H9 (cell line): ENCODE measurements at regions not wholly inside any gene's neighbourhood (a gene's known extent, or its start where the extent isn't known, plus 50 kb on each side); places are given as distances from the start of the nearest gene placed in this dataset.

ENCODE experiments used
- DNase-seq: peaks from one replicate; pipeline ENCODE4 v3.0.0-alpha.2; 2017
- H2AFZ ChIP-seq: one replicate; pipeline ENCODE4 v1.6.1; 2013; ENCODE audit warnings: mild to moderate bottlenecking, low read length, control low read depth, moderate library complexity
- H2AK5ac ChIP-seq: 2 replicates; pipeline ENCODE4 v1.6.1; 2013; ENCODE audit warnings: low read length, control low read depth, mixed read lengths; ENCODE audit not compliant: insufficient read length
- H2BK120ac ChIP-seq: one replicate; pipeline ENCODE4 v1.6.1; 2013; ENCODE audit warnings: low read depth, mild to moderate bottlenecking, low read length, control low read depth, inconsistent platforms; ENCODE audit not compliant: poor library complexity, severe bottlenecking
- H2BK12ac ChIP-seq: 2 replicates; pipeline ENCODE4 v1.6.1; 2013; ENCODE audit warnings: low read length, control low read depth, mixed read lengths, low read depth; ENCODE audit not compliant: insufficient read length
- H2BK15ac ChIP-seq: 2 replicates; pipeline ENCODE4 v1.6.1; 2013; ENCODE audit warnings: low read depth, low read length, control low read depth
- H2BK20ac ChIP-seq: one replicate; pipeline ENCODE4 v1.6.1; 2013; ENCODE audit warnings: low read depth, mild to moderate bottlenecking, low read length, control low read depth, inconsistent platforms; ENCODE audit not compliant: poor library complexity, severe bottlenecking
- H2BK5ac ChIP-seq: 2 replicates; pipeline ENCODE4 v1.6.1; 2013; ENCODE audit warnings: low read length, control low read depth, mixed read lengths; ENCODE audit not compliant: insufficient read length
- H3K14ac ChIP-seq: 2 replicates; pipeline ENCODE4 v1.6.1; 2013; ENCODE audit warnings: low read length, control low read depth; ENCODE audit not compliant: insufficient read depth
- H3K18ac ChIP-seq: 2 replicates; pipeline ENCODE4 v1.6.1; 2013; ENCODE audit warnings: low read depth, mild to moderate bottlenecking, mixed read lengths, low read length, control low read depth; ENCODE audit not compliant: insufficient read length
- H3K23ac ChIP-seq: 2 replicates; pipeline ENCODE4 v1.6.1; 2013; ENCODE audit warnings: low read length, control low read depth, mixed read lengths, low read depth; ENCODE audit not compliant: insufficient read length
- H3K23me2 ChIP-seq: 2 replicates; pipeline ENCODE4 v1.6.1; 2013; ENCODE audit warnings: low read depth, mild to moderate bottlenecking, mixed read lengths, low read length, control low read depth; ENCODE audit not compliant: insufficient read length, poor library complexity, severe bottlenecking
- H3K27ac ChIP-seq: 2 replicates; pipeline ENCODE4 v1.5.1; 2013; ENCODE audit warnings: low read length, control low read depth, mixed read lengths, low read depth; ENCODE audit not compliant: insufficient read length
- H3K27me3 ChIP-seq: 2 replicates; pipeline ENCODE4 v1.6.1; 2013; ENCODE audit warnings: low read length, control low read depth, inconsistent platforms; ENCODE audit not compliant: insufficient read depth
- H3K4ac ChIP-seq: 2 replicates; pipeline ENCODE4 v1.6.1; 2013; ENCODE audit warnings: low read depth, mild to moderate bottlenecking, control low read depth, inconsistent platforms, low read length, moderate library complexity
- H3K4me1 ChIP-seq: 2 replicates; pipeline ENCODE4 v1.6.1; 2013; ENCODE audit warnings: low read length, control low read depth, inconsistent platforms; ENCODE audit not compliant: insufficient read depth
- H3K4me2 ChIP-seq: 2 replicates; pipeline ENCODE4 v1.6.1; 2013; ENCODE audit warnings: low read length, control low read depth, mixed read lengths; ENCODE audit not compliant: insufficient read length, insufficient read depth
- H3K56ac ChIP-seq: 2 replicates; pipeline ENCODE4 v1.6.1; 2013; ENCODE audit warnings: low read depth, mild to moderate bottlenecking, mixed read lengths, low read length, control low read depth; ENCODE audit not compliant: insufficient read length
- H3K79me1 ChIP-seq: 2 replicates; pipeline ENCODE4 v1.6.1; 2013; ENCODE audit warnings: low read depth, mild to moderate bottlenecking, moderate library complexity, low read length, control low read depth, inconsistent platforms; ENCODE audit not compliant: insufficient read depth, poor library complexity, severe bottlenecking
- H3K79me2 ChIP-seq: 2 replicates; pipeline ENCODE4 v1.6.1; 2013; ENCODE audit warnings: low read length, control low read depth, inconsistent platforms; ENCODE audit not compliant: insufficient read depth
- H3K9ac ChIP-seq: 2 replicates; pipeline ENCODE4 v1.6.1; 2013; ENCODE audit warnings: low read length, control low read depth, mixed read lengths; ENCODE audit not compliant: insufficient read length; ENCODE audit errors: extremely low read depth
- H3K9me3 ChIP-seq: one replicate; pipeline ENCODE4 v1.6.1; 2013; ENCODE audit warnings: low read depth, low read length, inconsistent platforms; ENCODE audit not compliant: control insufficient read depth
- H3T11ph ChIP-seq: one replicate; pipeline ENCODE4 v1.6.1; 2013; ENCODE audit warnings: mild to moderate bottlenecking, low read length, control low read depth, inconsistent platforms
- H4K20me1 ChIP-seq: one replicate; pipeline ENCODE4 v1.6.1; 2013; ENCODE audit not compliant: control insufficient read depth, insufficient read length, insufficient read depth
- H4K5ac ChIP-seq: 2 replicates; pipeline ENCODE4 v1.6.1; 2013; ENCODE audit warnings: low read depth, mild to moderate bottlenecking, mixed read lengths, low read length, control low read depth; ENCODE audit not compliant: insufficient read length
- H4K8ac ChIP-seq: replicated peaks from 2 replicates; pipeline ENCODE4 v1.6.1; 2013; ENCODE audit warnings: low read length, control low read depth, mixed read lengths, low read depth; ENCODE audit not compliant: insufficient read length
- H4K91ac ChIP-seq: 2 replicates; pipeline ENCODE4 v1.6.1; 2013; ENCODE audit warnings: low read depth, mild to moderate bottlenecking, moderate library complexity, mixed read lengths, low read length, control low read depth; ENCODE audit not compliant: insufficient read length
- H3K27ac Mint-ChIP-seq, 3 experiments: 2 replicates in 2 of 3; 3 replicates in 1 of 3; pipeline ENCODE4 v1.8.0; 2020 to 2021; ENCODE audit warnings: mixed read lengths in 3 of 3, mild to moderate bottlenecking in 1 of 3, moderate library complexity in 1 of 3
- H3K27me3 Mint-ChIP-seq: 2 replicates; pipeline ENCODE4 v1.8.0; 2021; ENCODE audit warnings: low read depth, mild to moderate bottlenecking, moderate library complexity, mixed read lengths
- H3K36me3 Mint-ChIP-seq, 3 experiments: 2 replicates in 2 of 3; 3 replicates in 1 of 3; pipeline ENCODE4 v1.8.0; 2020 to 2021; ENCODE audit warnings: low read depth in 3 of 3, mixed read lengths in 3 of 3; ENCODE audit not compliant: insufficient read depth in 1 of 3
- H3K4me1 Mint-ChIP-seq, 2 experiments: 2 replicates each; pipeline ENCODE4 v1.8.0; 2020; ENCODE audit warnings: mixed read lengths in 2 of 2
- H3K4me3 Mint-ChIP-seq, 2 experiments: 2 replicates in 1 of 2; 3 replicates in 1 of 2; pipeline ENCODE4 v1.8.0; 2020 to 2021; ENCODE audit warnings: mild to moderate bottlenecking in 2 of 2, mixed read lengths in 2 of 2, moderate library complexity in 1 of 2
- H3K9me3 Mint-ChIP-seq, 2 experiments: 2 replicates in 1 of 2; 3 replicates in 1 of 2; pipeline ENCODE4 v1.8.0; 2020; ENCODE audit warnings: mild to moderate bottlenecking in 2 of 2, mixed read lengths in 2 of 2, moderate library complexity in 1 of 2
- CTCF ChIP-seq: fragments of 200-600 bp; sonication (generic); conservative IDR thresholded peaks from 3 replicates; pipeline ENCODE4 v1.8.0; 2021; ENCODE audit warnings: antibody characterized with exemption, mild to moderate bottlenecking
- WGBS: extraction: QIAGEN DNeasy Blood & Tissue Kit; methylation state at CpG from one replicate; pipeline ENCODE4 v1.1.7; 2013; ENCODE audit warnings: missing lambda C conversion rate, low lambda C conversion rate, mixed read lengths; ENCODE audit not compliant: insufficient read length; ENCODE audit errors: extremely low coverage; 5-methylcytosine and 5-hydroxymethylcytosine counted together

GRCh38 chr4:67162690-67163089, 382.6 kb downstream of the CENPC start:
- H3K79me2 ChIP-seq: no peaks in the 10 kb centered on the region
- no peak overlapping the region for H2BK12ac ChIP-seq
- H3K18ac ChIP-seq: no peak overlapping the region
- H3K4me2 ChIP-seq: no peak overlapping the region
- no CpG with 5 or more reads among the region's 2 CpGs for WGBS
- no peak overlapping the region for H3K27ac Mint-ChIP-seq
- H3K4me1 Mint-ChIP-seq: peaks cover 23 to 32% of the 10 kb centered on the region in 2 experiments
- no peak overlapping the region for H3K9ac ChIP-seq
- no peak overlapping the region for H3T11ph ChIP-seq
- no peak overlapping the region for H3K27ac ChIP-seq
- H4K5ac ChIP-seq: no peak overlapping the region
- no peak overlapping the region for H3K4me3 Mint-ChIP-seq
- no peak overlapping the region for H4K91ac ChIP-seq
- H2BK5ac ChIP-seq: no peak overlapping the region
- no peaks in the 10 kb centered on the region for H3K9me3 ChIP-seq
- H3K4me1 ChIP-seq: no peaks in the 10 kb centered on the region; the same call in 1 of the 2 replicates
- no peak overlapping the region for H2BK120ac ChIP-seq
- no peak overlapping the region for H2BK20ac ChIP-seq
- H3K56ac ChIP-seq: no peak overlapping the region
- H3K14ac ChIP-seq: no peak overlapping the region
- no peak overlapping the region for H3K4ac ChIP-seq
- H2BK15ac ChIP-seq: no peak overlapping the region
- no peak overlapping the region for H4K8ac ChIP-seq
- H2AK5ac ChIP-seq: no peak overlapping the region
- H2AFZ ChIP-seq: no peak overlapping the region
- no peak overlapping the region for H3K23ac ChIP-seq
- H3K27me3 Mint-ChIP-seq: no peaks in the 10 kb centered on the region; the same call in 1 of the 2 replicates
- no peaks in the 10 kb centered on the region for H3K23me2 ChIP-seq
- peaks cover 0 to 7% (median 6%) of the 10 kb centered on the region in 3 experiments; a peak in 3 of 7 replicates for H3K36me3 Mint-ChIP-seq
- DNase-seq: no peak
- H4K20me1 ChIP-seq: no peaks in the 10 kb centered on the region
- H3K79me1 ChIP-seq: no peaks in the 10 kb centered on the region
- no peak for TF ChIP-seq CTCF
- H3K27me3 ChIP-seq: no peaks in the 10 kb centered on the region
- H3K9me3 Mint-ChIP-seq: peaks cover 0 to 11% of the 10 kb centered on the region in 2 experiments; a peak in 2 of 5 replicates
